ENCODE measurements at regions not wholly inside any gene's neighbourhood (a gene's known extent, or its start where the extent isn't known, plus 50 kb on each side); places are given as distances from the start of the nearest gene placed in this dataset.

- Histone ChIP-seq H3K4me2 (ENCODE audit: low read length) (no peak overlapping the region), H3K27ac (ENCODE audit: low read depth, low read length, poor library complexity, severe bottlenecking) (no peak overlapping the region), H3K79me2 (ENCODE audit: insufficient read depth, low read depth, low read length) (no peaks in the 10 kb centered on the region), H4K20me1 (ENCODE audit: insufficient read depth, low read length) (no peaks in the 10 kb centered on the region), H3K9me2 (ENCODE audit: insufficient read depth, low read length) (no peaks in the 10 kb centered on the region; the same call in 1 of the 2 replicates), H2AFZ (ENCODE audit: low read length) (no peak overlapping the region), H3K4me3 (ENCODE audit: low read depth, low read length, poor library complexity, severe bottlenecking) (no peak overlapping the region), H3K4me1 (ENCODE audit: insufficient read depth, low read length, poor library complexity, severe bottlenecking) (no peaks in the 10 kb centered on the region), H3K9me3 (ENCODE audit: low read length) (no peaks in the 10 kb centered on the region), H3K36me3 (ENCODE audit: insufficient read depth, low read length) (no peaks in the 10 kb centered on the region)
- DNase-seq (ENCODE audit: low spot score): no peak
- POLR2A ChIA-PET: no interaction called here
- CTCF ChIA-PET (ENCODE audit: unreplicated experiment): no interaction called here
- no TSS peak for BruUV-seq (replicated peaks)
- intact Hi-C loops (cut with micrococcal nuclease; ENCODE audit: unreplicated experiment): no loop called here
- TF ChIP-seq CTCF (conservative IDR thresholded peaks at IDR 0.05; ENCODE audit: low read length): no peak
- TF ChIP-seq EZH2phosphoT487 (IDR thresholded peaks at IDR 0.05; ENCODE audit: borderline replicate concordance, low read depth, low read length): no peak
Measured at GRCh38 chr2:34162231-34162630, 563.1 kb upstream of the FAM98A start.

GRCh38 chr2:34161549-34161948 lies 562.5 kb upstream of the FAM98A start:
- intact Hi-C loops (cut with micrococcal nuclease; ENCODE audit: unreplicated experiment): no loop called here
- no peaks in the 10 kb centered on the region for H3K4me1 ChIP-seq (ENCODE audit: insufficient read depth, low read length, poor library complexity, severe bottlenecking)
- no peaks in the 10 kb centered on the region for H3K36me3 ChIP-seq (ENCODE audit: insufficient read depth, low read length)
- TF ChIP-seq CTCF (conservative IDR thresholded peaks at IDR 0.05; ENCODE audit: low read length) (no peak), EZH2phosphoT487 (IDR thresholded peaks at IDR 0.05; ENCODE audit: borderline replicate concordance, low read depth, low read length) (no peak)
- H3K79me2 ChIP-seq (ENCODE audit: insufficient read depth, low read depth, low read length): no peaks in the 10 kb centered on the region
- DNase-seq (ENCODE audit: low spot score): no peak
- ChIA-PET POLR2A (no interaction called here), CTCF (ENCODE audit: unreplicated experiment) (interaction anchor here (0.6 kb wide), 1 partner anchor 1093 kb away, joined by 3 read pairs; no protein-coding TSS in a partner anchor)
- H4K20me1 ChIP-seq (ENCODE audit: insufficient read depth, low read length): no peaks in the 10 kb centered on the region
- no peaks in the 10 kb centered on the region; the same call in 1 of the 2 replicates for H3K9me2 ChIP-seq (ENCODE audit: insufficient read depth, low read length)
- no peak overlapping the region for H2AFZ ChIP-seq (ENCODE audit: low read length)
- no peak overlapping the region for H3K4me2 ChIP-seq (ENCODE audit: low read length)
- H3K27ac ChIP-seq (ENCODE audit: low read depth, low read length, poor library complexity, severe bottlenecking): no peak overlapping the region
- no peaks in the 10 kb centered on the region for H3K9me3 ChIP-seq (ENCODE audit: low read length)
- BruUV-seq (replicated peaks): no TSS peak
- no peak overlapping the region for H3K4me3 ChIP-seq (ENCODE audit: low read depth, low read length, poor library complexity, severe bottlenecking)

GRCh38 chr2:34159901-34160300 lies 560.8 kb upstream of the FAM98A start:
- Histone ChIP-seq H3K4me1 (ENCODE audit: insufficient read depth, low read length, poor library complexity, severe bottlenecking) (no peaks in the 10 kb centered on the region), H3K27ac (ENCODE audit: low read depth, low read length, poor library complexity, severe bottlenecking) (no peak overlapping the region), H3K4me2 (ENCODE audit: low read length) (no peak overlapping the region), H3K9me2 (ENCODE audit: insufficient read depth, low read length) (no peaks in the 10 kb centered on the region; the same call in 1 of the 2 replicates), H4K20me1 (ENCODE audit: insufficient read depth, low read length) (no peaks in the 10 kb centered on the region), H3K9me3 (ENCODE audit: low read length) (no peaks in the 10 kb centered on the region), H2AFZ (ENCODE audit: low read length) (no peak overlapping the region), H3K79me2 (ENCODE audit: insufficient read depth, low read depth, low read length) (no peaks in the 10 kb centered on the region), H3K4me3 (ENCODE audit: low read depth, low read length, poor library complexity, severe bottlenecking) (no peak overlapping the region), H3K36me3 (ENCODE audit: insufficient read depth, low read length) (no peaks in the 10 kb centered on the region)
- DNase-seq (ENCODE audit: low spot score): no peak
- ChIA-PET POLR2A (no interaction called here), CTCF (ENCODE audit: unreplicated experiment) (no interaction called here)
- intact Hi-C loops (cut with micrococcal nuclease; ENCODE audit: unreplicated experiment): no loop called here
- no TSS peak for BruUV-seq (replicated peaks)
- TF ChIP-seq CTCF (conservative IDR thresholded peaks at IDR 0.05; ENCODE audit: low read length) (no peak), EZH2phosphoT487 (IDR thresholded peaks at IDR 0.05; ENCODE audit: borderline replicate concordance, low read depth, low read length) (no peak)

Measured in OCI-LY7 (cell line).